ENCODE measurements at regions not wholly inside any gene's neighbourhood (a gene's known extent, or its start where the extent isn't known, plus 50 kb on each side); places are given as distances from the start of the nearest gene placed in this dataset.
A peak's percentile ranks its signal among the peaks of the same experiment; 100 is the strongest.
"Not testable (repeated sequence)": the region's sequence is repeated elsewhere in the genome, so short reads cannot be mapped to it uniquely, and the experiment has no call there.

- DNase-seq, result peak in 1 of 14 donors; percentile 31
Measured at GRCh38 chr13:97726664-97727280, 226.7 kb upstream of the IPO5 start.

GRCh38 chr13:97727991-97728390, 225.5 kb upstream of the IPO5 start:
- no peak for DNase-seq

- no peak for DNase-seq
Measured at GRCh38 chr13:97736436-97736835, 217.0 kb upstream of the IPO5 start.

GRCh38 chr13:97742084-97742483, 211.4 kb upstream of the IPO5 start:
- no peak for DNase-seq

GRCh38 chr13:97743938-97744337, 209.5 kb upstream of the IPO5 start:
- no peak for DNase-seq

- no peak for DNase-seq
Measured at GRCh38 chr13:97746649-97747048, 206.8 kb upstream of the IPO5 start.

GRCh38 chr13:97749174-97749573, 204.3 kb upstream of the IPO5 start:
- DNase-seq, result no peak

- DNase-seq, result no peak
Measured at GRCh38 chr13:97751477-97751876, 202.0 kb upstream of the IPO5 start.

GRCh38 chr13:97752961-97753668, 200.4 kb upstream of the IPO5 start:
- no peak for DNase-seq

- DNase-seq, result no peak
Measured at GRCh38 chr13:97753942-97754670, 199.4 kb upstream of the IPO5 start.

GRCh38 chr13:97757807-97758206, 195.7 kb upstream of the IPO5 start:
- DNase-seq, result no peak

GRCh38 chr13:97758317-97758716, 195.2 kb upstream of the IPO5 start:
- no peak for DNase-seq

GRCh38 chr13:97761796-97762540, 191.5 kb upstream of the IPO5 start:
- DNase-seq, result no peak

- no peak for DNase-seq
Measured at GRCh38 chr13:97766749-97767148, 186.7 kb upstream of the IPO5 start.

GRCh38 chr13:97768134-97768533, 185.3 kb upstream of the IPO5 start:
- no peak for DNase-seq

- not testable (repeated sequence) for DNase-seq
Measured at GRCh38 chr13:97770231-97770630, 183.2 kb upstream of the IPO5 start.

- not testable (repeated sequence) for DNase-seq
Measured at GRCh38 chr13:97772466-97772865, 181.0 kb upstream of the IPO5 start.

GRCh38 chr13:97774391-97775100, 178.9 kb upstream of the IPO5 start:
- not testable (repeated sequence) for DNase-seq

GRCh38 chr13:97780486-97780885, 173.0 kb upstream of the IPO5 start:
- DNase-seq, result peak in 8 of 14 donors; percentile 5 to 29 (median 22)

GRCh38 chr13:97781891-97782305, 171.6 kb upstream of the IPO5 start:
- no peak for DNase-seq

- DNase-seq, result no peak
Measured at GRCh38 chr13:97786510-97786909, 167.0 kb upstream of the IPO5 start.

GRCh38 chr13:97797553-97797952, 155.9 kb upstream of the IPO5 start:
- no peak for DNase-seq
